A549 (cell line): ENCODE measurements at regions not wholly inside any gene's neighbourhood (a gene's known extent, or its start where the extent isn't known, plus 50 kb on each side); places are given as distances from the start of the nearest gene placed in this dataset.

ENCODE experiments used
- BCL3 ChIP-seq: fragments of >200 bp; sonication (Bioruptor Twin); formaldehyde crosslinking; IDR thresholded peaks from 3 replicates; pipeline ENCODE4 v1.6.1; 2016
- BHLHE40 ChIP-seq: IDR thresholded peaks from 2 replicates; pipeline ENCODE4 v1.6.1; 2012; ENCODE audit warnings: low read depth, low read length, inconsistent platforms
- CEBPB ChIP-seq, 2 experiments: fragments of >200 bp in 1 of 2; sonication (Bioruptor Twin) in 1 of 2; formaldehyde crosslinking in 1 of 2; IDR thresholded peaks; 2 replicates each; pipeline ENCODE4 v1.6.1; 2012 to 2016
- CHD4 ChIP-seq: fragments of 200-600 bp; sonication (generic); IDR thresholded peaks from 2 replicates; pipeline ENCODE4 v1.6.1; 2016; ENCODE audit warnings: antibody characterized with exemption, mild to moderate bottlenecking, borderline replicate concordance
- CTCF ChIP-seq: fragments of >200 bp; sonication (Bioruptor Twin); formaldehyde crosslinking; IDR thresholded peaks from 3 replicates; pipeline ENCODE4 v1.5.1; 2016
- EP300 ChIP-seq, 2 experiments: fragments of >200 bp; sonication (Bioruptor Twin); formaldehyde crosslinking; IDR thresholded peaks; 2 replicates in 1 of 2; 3 replicates in 1 of 2; pipeline ENCODE4 v1.6.1; 2016 to 2017
- ESRRA ChIP-seq: fragments of 150-350 bp; IDR thresholded peaks from 2 replicates; pipeline ENCODE4 v1.6.1; 2014; ENCODE audit warnings: mild to moderate bottlenecking, low read length, borderline replicate concordance
- HOXA7 ChIP-seq: fragments of 250-450 bp; sonication (Bioruptor Pico); IDR thresholded peaks from 2 replicates; pipeline ENCODE4 v1.5.0; 2020; ENCODE audit warnings: mild to moderate bottlenecking, moderate library complexity
- MYC ChIP-seq: IDR thresholded peaks from 2 replicates; pipeline ENCODE4 v1.6.1; 2012; ENCODE audit warnings: mild to moderate bottlenecking, inconsistent platforms, low read length, improper control_type of control experiment, borderline replicate concordance
- POLR2A ChIP-seq: IDR thresholded peaks from 2 replicates; pipeline ENCODE4 v1.6.1; 2012; ENCODE audit warnings: mild to moderate bottlenecking, low read length
- SMC3 ChIP-seq: fragments of >200 bp; sonication (Bioruptor Twin); formaldehyde crosslinking; IDR thresholded peaks from 3 replicates; pipeline ENCODE4 v1.6.1; 2018; ENCODE audit warnings: inconsistent platforms
- TP53 ChIP-seq: fragments of 250-450 bp; sonication (Bioruptor Pico); IDR thresholded peaks from 2 replicates; pipeline ENCODE4 v1.5.0; 2021; ENCODE audit warnings: mild to moderate bottlenecking, moderate library complexity

DNA sequence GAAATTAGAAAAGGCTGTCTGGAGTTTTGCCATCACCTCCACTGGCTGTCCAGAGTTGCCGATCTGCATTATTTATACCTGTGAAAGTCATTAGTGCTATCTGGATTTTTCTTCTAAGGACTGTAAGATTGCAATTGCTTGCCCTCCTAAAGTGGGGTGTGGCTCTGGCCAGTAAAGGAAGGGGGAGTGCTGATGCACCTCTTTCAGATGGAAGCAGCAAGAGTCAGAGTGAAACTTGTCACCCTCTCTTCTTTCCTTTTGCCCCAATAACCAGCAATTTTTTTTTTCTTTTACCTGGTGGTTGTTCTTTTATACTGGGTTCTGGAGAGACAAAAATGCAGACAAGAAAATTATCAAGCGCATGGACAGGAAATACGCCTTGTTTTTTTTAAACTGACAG is 527.4 kb upstream of the NRP1 start:
- TF ChIP-seq BHLHE40 (no peak), CTCF (no peak), HOXA7 (CRISPR knock-in tag) (no peak), EP300 (IDR thresholded peaks at IDR 0.05) (no peak), POLR2A (no peak), BCL3 (no peak), TP53 (CRISPR knock-in tag) (no peak), CHD4 (no peak), ESRRA (no peak), MYC (no peak), CEBPB (IDR thresholded peaks at IDR 0.05) (no peak), SMC3 (no peak)
